ENCODE measurements at regions not wholly inside any gene's neighbourhood (a gene's known extent, or its start where the extent isn't known, plus 50 kb on each side); places are given as distances from the start of the nearest gene placed in this dataset.
"Not testable (repeated sequence)": the region's sequence is repeated elsewhere in the genome, so short reads cannot be mapped to it uniquely, and the experiment has no call there.

DNA sequence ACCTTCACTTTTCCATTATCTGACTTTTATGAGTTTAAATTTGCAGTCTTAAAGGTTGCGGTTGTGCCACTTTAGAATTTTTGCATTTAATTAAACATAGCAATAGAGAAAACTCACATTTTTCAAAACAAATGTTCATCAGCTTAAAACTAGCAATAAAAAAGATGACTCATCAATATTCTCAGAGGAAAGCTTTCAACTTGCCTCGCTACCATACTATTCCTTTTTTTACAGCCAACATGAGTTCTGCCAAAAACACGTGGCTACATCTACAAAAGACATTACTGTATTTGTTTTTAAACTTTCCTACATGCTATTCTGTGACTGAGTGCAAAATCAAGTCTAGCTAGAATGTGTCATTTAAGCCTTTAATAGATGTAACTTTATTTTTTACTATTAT lies 497.1 kb downstream of the RPS29 start:
- Mint-ChIP-seq H3K4me1 (ENCODE audit: low read depth, unreplicated experiment) (no peaks in the 10 kb centered on the region), H3K27ac (ENCODE audit: unreplicated experiment) (no peak overlapping the region), H3K27me3 (ENCODE audit: unreplicated experiment) (no peaks in the 10 kb centered on the region), H3K9me3 (ENCODE audit: unreplicated experiment) (no peaks in the 10 kb centered on the region), H3K4me3 (ENCODE audit: unreplicated experiment) (no peak overlapping the region), H3K36me3 (ENCODE audit: unreplicated experiment) (no peaks in the 10 kb centered on the region)
- TF ChIP-seq, protein P1, sequence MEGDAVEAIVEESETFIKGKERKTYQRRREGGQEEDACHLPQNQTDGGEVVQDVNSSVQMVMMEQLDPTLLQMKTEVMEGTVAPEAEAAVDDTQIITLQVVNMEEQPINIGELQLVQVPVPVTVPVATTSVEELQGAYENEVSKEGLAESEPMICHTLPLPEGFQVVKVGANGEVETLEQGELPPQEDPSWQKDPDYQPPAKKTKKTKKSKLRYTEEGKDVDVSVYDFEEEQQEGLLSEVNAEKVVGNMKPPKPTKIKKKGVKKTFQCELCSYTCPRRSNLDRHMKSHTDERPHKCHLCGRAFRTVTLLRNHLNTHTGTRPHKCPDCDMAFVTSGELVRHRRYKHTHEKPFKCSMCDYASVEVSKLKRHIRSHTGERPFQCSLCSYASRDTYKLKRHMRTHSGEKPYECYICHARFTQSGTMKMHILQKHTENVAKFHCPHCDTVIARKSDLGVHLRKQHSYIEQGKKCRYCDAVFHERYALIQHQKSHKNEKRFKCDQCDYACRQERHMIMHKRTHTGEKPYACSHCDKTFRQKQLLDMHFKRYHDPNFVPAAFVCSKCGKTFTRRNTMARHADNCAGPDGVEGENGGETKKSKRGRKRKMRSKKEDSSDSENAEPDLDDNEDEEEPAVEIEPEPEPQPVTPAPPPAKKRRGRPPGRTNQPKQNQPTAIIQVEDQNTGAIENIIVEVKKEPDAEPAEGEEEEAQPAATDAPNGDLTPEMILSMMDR (IDR thresholded peaks at IDR 0.05; ENCODE audit: partially characterized antibody, unreplicated experiment), result no peak
- no peak for DNase-seq

DNA sequence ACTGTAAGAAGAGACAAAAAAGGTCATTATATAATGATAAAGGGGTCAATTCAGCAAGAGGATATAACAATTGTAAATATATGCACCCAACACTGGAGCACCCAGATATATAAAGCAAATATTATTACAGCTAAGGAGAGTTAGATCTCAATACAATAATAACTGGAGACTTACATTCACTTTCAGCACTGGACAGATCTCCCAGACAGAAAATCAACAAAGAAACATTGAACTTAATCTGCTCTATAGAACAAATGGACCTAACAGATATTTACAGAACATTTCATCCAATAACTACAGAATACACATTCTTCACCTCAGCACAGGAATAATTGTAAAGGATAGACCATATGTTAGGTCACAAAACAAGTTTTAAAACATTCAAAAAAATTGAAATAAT lies 512.9 kb downstream of the RPS29 start:
- not testable (repeated sequence) for H3K4me1 Mint-ChIP-seq (ENCODE audit: low read depth, unreplicated experiment); H3K36me3 Mint-ChIP-seq (ENCODE audit: unreplicated experiment); H3K27me3 Mint-ChIP-seq (ENCODE audit: unreplicated experiment); H3K27ac Mint-ChIP-seq (ENCODE audit: unreplicated experiment); H3K4me3 Mint-ChIP-seq (ENCODE audit: unreplicated experiment); DNase-seq; H3K9me3 Mint-ChIP-seq (ENCODE audit: unreplicated experiment)

DNA sequence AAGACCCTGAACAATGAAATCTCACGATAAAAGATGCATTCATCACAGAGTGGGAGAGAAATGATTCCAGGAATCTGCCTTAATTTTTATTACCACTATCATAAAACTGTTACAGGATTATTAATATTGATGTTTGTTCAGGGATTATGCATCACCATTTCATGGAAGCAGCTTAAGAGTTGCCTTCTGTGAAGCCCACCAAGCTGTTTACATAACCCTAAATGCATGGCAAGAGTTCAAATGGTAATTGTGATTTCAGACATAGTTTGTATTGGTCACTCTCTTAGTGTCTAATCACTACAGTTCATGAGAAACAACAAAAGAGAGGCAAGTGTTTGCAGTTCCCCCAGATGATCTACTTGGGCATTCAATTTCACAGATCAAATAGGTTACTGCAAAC lies 527.7 kb downstream of the RPS29 start:
- no peak overlapping the region for H3K27ac Mint-ChIP-seq (ENCODE audit: unreplicated experiment)
- H3K4me3 Mint-ChIP-seq (ENCODE audit: unreplicated experiment), result no peak overlapping the region
- no peaks in the 10 kb centered on the region for H3K9me3 Mint-ChIP-seq (ENCODE audit: unreplicated experiment)
- DNase-seq, result no peak
- peaks cover 3% of the 10 kb centered on the region for H3K27me3 Mint-ChIP-seq (ENCODE audit: unreplicated experiment)
- H3K36me3 Mint-ChIP-seq (ENCODE audit: unreplicated experiment), result no peaks in the 10 kb centered on the region
- H3K4me1 Mint-ChIP-seq (ENCODE audit: low read depth, unreplicated experiment), result no peaks in the 10 kb centered on the region
- TF ChIP-seq, protein P1 (IDR thresholded peaks at IDR 0.05; ENCODE audit: partially characterized antibody, unreplicated experiment), result no peak

DNA sequence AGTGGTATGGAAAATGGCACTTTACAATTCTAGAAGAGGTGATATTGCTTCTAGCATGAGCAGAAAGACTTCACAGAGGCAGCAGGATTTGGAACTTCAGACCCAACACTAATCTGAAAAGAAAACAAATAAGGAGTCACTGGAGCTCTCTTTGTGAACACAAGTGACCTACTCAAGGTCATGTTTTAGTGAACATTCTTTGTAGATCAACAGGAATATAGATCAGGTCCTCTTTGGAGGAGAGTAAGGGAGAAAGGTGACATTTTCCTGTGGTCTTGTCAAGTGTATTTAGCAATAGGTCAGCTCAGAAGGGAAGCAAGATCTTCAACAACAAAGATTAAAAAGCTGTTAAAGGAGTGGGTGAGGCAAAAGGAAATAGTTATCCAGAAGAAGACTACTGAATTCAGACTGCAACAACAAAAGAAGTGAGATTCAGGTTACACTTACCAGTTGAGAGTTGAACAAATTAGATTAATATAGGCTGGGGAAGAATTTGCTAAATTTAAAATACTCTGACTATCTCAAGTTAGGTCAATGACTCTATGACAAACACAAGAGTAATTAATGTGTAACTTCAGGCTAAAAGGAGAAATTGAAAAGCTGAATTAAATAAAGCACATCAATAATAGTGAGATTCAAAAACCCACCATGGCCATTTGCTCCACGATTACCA lies 528.2 kb downstream of the RPS29 start:
- TF ChIP-seq, protein P1 (IDR thresholded peaks at IDR 0.05; ENCODE audit: partially characterized antibody, unreplicated experiment), result no peak
- Mint-ChIP-seq H3K27me3 (ENCODE audit: unreplicated experiment) (no peaks in the 10 kb centered on the region), H3K36me3 (ENCODE audit: unreplicated experiment) (no peaks in the 10 kb centered on the region), H3K9me3 (ENCODE audit: unreplicated experiment) (no peaks in the 10 kb centered on the region), H3K4me1 (ENCODE audit: low read depth, unreplicated experiment) (no peaks in the 10 kb centered on the region), H3K4me3 (ENCODE audit: unreplicated experiment) (no peak overlapping the region), H3K27ac (ENCODE audit: unreplicated experiment) (no peak overlapping the region)
- DNase-seq, result no peak

DNA sequence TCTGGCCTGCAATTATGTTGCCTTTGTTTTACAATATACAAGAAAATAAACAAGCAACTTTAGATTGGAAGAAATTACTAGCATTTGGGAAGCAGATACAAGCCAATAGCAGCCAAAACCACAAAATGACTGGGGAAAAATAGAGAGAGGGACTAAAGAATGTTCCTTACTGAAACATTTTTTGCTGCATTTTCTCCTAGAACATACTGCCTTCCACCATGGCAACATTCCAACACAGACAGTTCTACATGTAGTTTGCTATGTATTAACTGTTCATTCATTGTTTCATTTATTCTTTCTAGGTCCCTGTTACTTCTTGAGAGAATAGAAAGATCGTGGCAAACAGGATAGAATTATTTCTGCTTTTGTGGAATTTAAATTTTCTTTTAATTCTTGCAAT lies 530.2 kb downstream of the RPS29 start:
- H3K4me1 Mint-ChIP-seq (ENCODE audit: low read depth, unreplicated experiment), result no peaks in the 10 kb centered on the region
- H3K4me3 Mint-ChIP-seq (ENCODE audit: unreplicated experiment), result no peak overlapping the region
- TF ChIP-seq, protein P1 (IDR thresholded peaks at IDR 0.05; ENCODE audit: partially characterized antibody, unreplicated experiment), result no peak
- H3K9me3 Mint-ChIP-seq (ENCODE audit: unreplicated experiment), result no peaks in the 10 kb centered on the region
- peaks cover 6% of the 10 kb centered on the region for H3K27me3 Mint-ChIP-seq (ENCODE audit: unreplicated experiment)
- no peak overlapping the region for H3K27ac Mint-ChIP-seq (ENCODE audit: unreplicated experiment)
- no peaks in the 10 kb centered on the region for H3K36me3 Mint-ChIP-seq (ENCODE audit: unreplicated experiment)
- DNase-seq, result no peak

Measured in glutamatergic neuron (in vitro differentiated cells).